IMR-90 (cell line): ENCODE measurements at regions not wholly inside any gene's neighbourhood (a gene's known extent, or its start where the extent isn't known, plus 50 kb on each side); places are given as distances from the start of the nearest gene placed in this dataset.

Source experiments
- ATAC-seq: fragments of 200-7000 bp; cut with Tn5 transposase; 2 replicates; pipeline ENCODE4 v1.9.1; 2020; ENCODE audit warnings: low read depth, mild to moderate bottlenecking, moderate library complexity
- BruUV-seq: library from RNA; stranded (reverse); fragments of 400-500 nt; replicated peaks from 2 replicates; lab custom pipeline; 2021; lab: Mats Ljungman, UMichigan
- CTCF ChIA-PET: fragments of 300-600 bp; formaldehyde crosslinking; extraction: SDS; loops from one replicate; lab custom pipeline; 2021; ENCODE audit warnings: antibody characterized with exemption; lab: Yijun Ruan, JAX
- POLR2A ChIA-PET: fragments of 300-600 bp; sonication (Branson Sonifier 250); formaldehyde crosslinking; loops from one replicate; lab custom pipeline; 2022; ENCODE audit warnings: antibody characterized with exemption; ENCODE audit not compliant: unreplicated experiment; lab: Charles Lee
- DNase-seq: peaks from one replicate; pipeline ENCODE4 v3.0.0; 2013
- H2AFZ ChIP-seq: replicated peaks from 2 replicates; pipeline ENCODE3; 2013; ENCODE audit warnings: low read length, mild to moderate bottlenecking; ENCODE audit not compliant: poor library complexity
- H2AK5ac ChIP-seq: 2 replicates; pipeline ENCODE4 v1.6.1; 2013; ENCODE audit warnings: low read depth, low read length, inconsistent platforms
- H2AK9ac ChIP-seq: replicated peaks from 2 replicates; pipeline ENCODE3; 2013; ENCODE audit warnings: mild to moderate bottlenecking, low read depth, low read length, moderate library complexity; ENCODE audit not compliant: poor library complexity
- H2BK120ac ChIP-seq: 2 replicates; pipeline ENCODE4 v1.6.1; 2013; ENCODE audit warnings: low read depth, low read length, inconsistent platforms
- H2BK15ac ChIP-seq: 3 replicates; pipeline ENCODE4 v1.6.1; 2013; ENCODE audit warnings: low read depth, low read length, inconsistent platforms
- H2BK20ac ChIP-seq: 2 replicates; pipeline ENCODE4 v1.6.1; 2013; ENCODE audit warnings: low read depth, mild to moderate bottlenecking, inconsistent platforms, low read length, moderate library complexity
- H2BK5ac ChIP-seq: 2 replicates; pipeline ENCODE4 v1.6.1; 2013; ENCODE audit warnings: mild to moderate bottlenecking, low read depth, low read length, inconsistent platforms; ENCODE audit not compliant: poor library complexity, severe bottlenecking
- H3K14ac ChIP-seq: replicated peaks from 2 replicates; pipeline ENCODE4 v1.6.1; 2013; ENCODE audit warnings: low read depth, low read length, inconsistent platforms
- H3K18ac ChIP-seq: 2 replicates; pipeline ENCODE4 v1.6.1; 2013; ENCODE audit warnings: low read depth, low read length, control low read depth
- H3K23ac ChIP-seq: 2 replicates; pipeline ENCODE4 v1.6.1; 2013; ENCODE audit warnings: low read depth, low read length, inconsistent platforms
- H3K27ac ChIP-seq: 2 replicates; pipeline ENCODE4 v1.5.1; 2013; ENCODE audit warnings: mild to moderate bottlenecking, control low read depth, low read length; ENCODE audit not compliant: insufficient read depth
- H3K27me3 ChIP-seq: 2 replicates; pipeline ENCODE4 v1.6.1; 2013; ENCODE audit warnings: low read length; ENCODE audit not compliant: control insufficient read depth, insufficient read depth
- H3K36me3 ChIP-seq: 2 replicates; pipeline ENCODE4 v1.6.1; 2013; ENCODE audit warnings: low read length, mixed read lengths; ENCODE audit not compliant: control insufficient read depth, insufficient read depth
- H3K4ac ChIP-seq: 2 replicates; pipeline ENCODE4 v1.6.1; 2013; ENCODE audit warnings: low read depth, low read length, inconsistent platforms
- H3K4me1 ChIP-seq: 2 replicates; pipeline ENCODE4 v1.6.1; 2013; ENCODE audit warnings: low read length, mixed read lengths; ENCODE audit not compliant: control insufficient read depth, insufficient read depth
- H3K4me2 ChIP-seq: 2 replicates; pipeline ENCODE4 v1.6.1; 2013; ENCODE audit warnings: low read depth, mild to moderate bottlenecking, control low read depth, low read length, moderate library complexity
- H3K4me3 ChIP-seq: 2 replicates; pipeline ENCODE4 v1.5.1; 2013; ENCODE audit warnings: low read depth, mild to moderate bottlenecking, control low read depth, low read length, moderate library complexity; ENCODE audit not compliant: insufficient read depth
- H3K56ac ChIP-seq: 2 replicates; pipeline ENCODE4 v1.6.1; 2013; ENCODE audit warnings: low read length, inconsistent platforms; ENCODE audit not compliant: insufficient read depth; ENCODE audit errors: extremely low read depth
- H3K79me1 ChIP-seq, 2 experiments: 2 replicates each; pipeline ENCODE4 v1.6.1; 2013; ENCODE audit warnings: low read length in 2 of 2, inconsistent platforms in 1 of 2, low read depth in 1 of 2
- H3K9ac ChIP-seq: 2 replicates; pipeline ENCODE4 v1.6.1; 2013; ENCODE audit warnings: low read depth, low read length, control low read depth
- H3K9me1 ChIP-seq: 2 replicates; pipeline ENCODE4 v1.6.1; 2013; ENCODE audit warnings: low read length, inconsistent platforms; ENCODE audit not compliant: insufficient read depth
- H3K9me3 ChIP-seq: 2 replicates; pipeline ENCODE4 v1.6.1; 2013; ENCODE audit warnings: low read length; ENCODE audit not compliant: control insufficient read depth, insufficient read depth
- H4K20me1 ChIP-seq: 2 replicates; pipeline ENCODE4 v1.6.1; 2013; ENCODE audit warnings: low read length, inconsistent platforms; ENCODE audit not compliant: insufficient read depth
- H4K5ac ChIP-seq: 2 replicates; pipeline ENCODE4 v1.6.1; 2013; ENCODE audit warnings: mild to moderate bottlenecking, low read depth, low read length, control low read depth
- H4K8ac ChIP-seq, 2 experiments: 2 replicates each; pipeline ENCODE4 v1.6.1; 2013; ENCODE audit warnings: low read depth in 2 of 2, low read length in 2 of 2, control low read depth in 1 of 2, inconsistent platforms in 1 of 2
- H4K91ac ChIP-seq: 2 replicates; pipeline ENCODE4 v1.6.1; 2013; ENCODE audit warnings: low read depth, low read length, inconsistent platforms; ENCODE audit not compliant: insufficient read depth
- BHLHE40 ChIP-seq: fragments of 150-350 bp; IDR thresholded peaks from 2 replicates; pipeline ENCODE4 v1.6.1; 2016; ENCODE audit warnings: mild to moderate bottlenecking, low read depth, low read length
- CEBPB ChIP-seq: IDR thresholded peaks from 2 replicates; pipeline ENCODE4 v1.6.1; 2012; ENCODE audit warnings: low read depth, low read length, improper control_type of control experiment
- CHD1 ChIP-seq: IDR thresholded peaks from 2 replicates; pipeline ENCODE4 v1.6.1; 2012; ENCODE audit warnings: low read depth, low read length, improper control_type of control experiment
- ELK1 ChIP-seq: fragments of 150-350 bp; IDR thresholded peaks from 2 replicates; pipeline ENCODE4 v1.6.1; 2016; ENCODE audit warnings: low read depth, mild to moderate bottlenecking, low read length, moderate library complexity, borderline replicate concordance
- FOS ChIP-seq: fragments of 150-350 bp; IDR thresholded peaks from 2 replicates; pipeline ENCODE4 v1.6.1; 2016; ENCODE audit warnings: low read depth, low read length
- MAFK ChIP-seq: IDR thresholded peaks from 2 replicates; pipeline ENCODE4 v1.6.1; 2012; ENCODE audit warnings: low read depth, low read length, improper control_type of control experiment
- MAZ ChIP-seq: IDR thresholded peaks from 2 replicates; pipeline ENCODE4 v1.6.1; 2012; ENCODE audit warnings: low read depth, mild to moderate bottlenecking, low read length, improper control_type of control experiment, moderate library complexity, borderline replicate concordance
- MXI1 ChIP-seq: IDR thresholded peaks from 2 replicates; pipeline ENCODE4 v1.6.1; 2012; ENCODE audit warnings: low read depth, mild to moderate bottlenecking, low read length, moderate library complexity, borderline replicate concordance
- NFE2L2 ChIP-seq: fragments of 150-350 bp; IDR thresholded peaks from 2 replicates; pipeline ENCODE4 v1.6.1; 2016; ENCODE audit warnings: low read depth, mild to moderate bottlenecking, low read length
- POLR2A ChIP-seq: IDR thresholded peaks from 2 replicates; pipeline ENCODE4 v1.6.1; 2012; ENCODE audit warnings: mild to moderate bottlenecking, low read depth, low read length
- RAD21 ChIP-seq: IDR thresholded peaks from 2 replicates; pipeline ENCODE4 v1.6.1; 2012; ENCODE audit warnings: low read length, improper control_type of control experiment
- RCOR1 ChIP-seq: IDR thresholded peaks from 2 replicates; pipeline ENCODE4 v1.6.1; 2012; ENCODE audit warnings: mild to moderate bottlenecking, low read length, improper control_type of control experiment; ENCODE audit not compliant: insufficient replicate concordance
- RFX5 ChIP-seq: IDR thresholded peaks from 2 replicates; pipeline ENCODE4 v1.8.0; 2012; ENCODE audit warnings: low read depth, mild to moderate bottlenecking, low read length, moderate library complexity
- SMC3 ChIP-seq: fragments of 150-350 bp; IDR thresholded peaks from 2 replicates; pipeline ENCODE4 v1.6.1; 2016; ENCODE audit warnings: low read depth, mild to moderate bottlenecking, antibody characterized with exemption, low read length, moderate library complexity
- USF2 ChIP-seq: fragments of 150-350 bp; IDR thresholded peaks from 2 replicates; pipeline ENCODE4 v1.6.1; 2017; ENCODE audit warnings: mild to moderate bottlenecking, antibody characterized with exemption, low read length, low read depth
- WGBS, 2 experiments: methylation state at CpG; one replicate each; pipeline versions ENCODE4 v1.1.5 to v1.1.7; 2013; ENCODE audit warnings: missing lambda C conversion rate in 2 of 2; ENCODE audit not compliant: insufficient read length in 1 of 2; ENCODE audit errors: extremely low coverage in 2 of 2; 5-methylcytosine and 5-hydroxymethylcytosine counted together
- dilution Hi-C: fragments of 300-500 bp; cut with HindIII; formaldehyde crosslinking; loops from one replicate; pipeline ENCODE4 v1.14.3; 2018; ENCODE audit warnings: low sequenced_read_pairs; ENCODE audit not compliant: unreplicated experiment
- in situ Hi-C: fragments of 300-500 bp; cut with MboI; formaldehyde crosslinking; loops from 3 replicates; pipeline ENCODE4 v1.14.3; 2019; ENCODE audit warnings: low sequenced_read_pairs, inconsistent platforms, mixed read lengths
- intact Hi-C: fragments of 100-400 bp; cut with micrococcal nuclease; formaldehyde crosslinking; loops from 2 replicates; pipeline ENCODE4 v1.10.0; 2022
- TF ChIP-seq, protein P1 (sequence below): conservative IDR thresholded peaks from 2 replicates; pipeline ENCODE4 v1.5.1; 2012; ENCODE audit warnings: mild to moderate bottlenecking, low read depth, low read length, improper control_type of control experiment

GRCh38 chr2:48089644-48090043 lies 183.3 kb upstream of the FBXO11 start:
- dilution Hi-C loops (no loop called here), in situ Hi-C loops (no loop called here), intact Hi-C loops (no loop called here)
- Histone ChIP-seq H3K9me3 (peaks cover 6% of the 10 kb centered on the region), H2AK5ac (no peak overlapping the region), H2AK9ac (no peak overlapping the region), H3K27me3 (no peaks in the 10 kb centered on the region), H3K4me1 (0 out of 2 replicates have a peak, but pooled peaks cover 3% of the 10 kb centered on the region), H3K18ac (no peak overlapping the region), H4K20me1 (no peaks in the 10 kb centered on the region), H3K4ac (no peak overlapping the region), H2AFZ (no peak overlapping the region), H4K8ac (no peak overlapping the region), H3K9ac (no peak overlapping the region), H2BK15ac (no peak overlapping the region), H3K36me3 (no peaks in the 10 kb centered on the region), H3K79me1 (no peaks in the 10 kb centered on the region), H2BK5ac (no peak overlapping the region), H3K4me2 (no peak overlapping the region), H3K27ac (no peak overlapping the region), H4K91ac (no peak overlapping the region), H3K9me1 (no peaks in the 10 kb centered on the region), H4K5ac (no peak overlapping the region), H2BK120ac (no peak overlapping the region), H3K23ac (no peak overlapping the region), H3K4me3 (no peak overlapping the region), H2BK20ac (no peak overlapping the region), H3K56ac (no peak overlapping the region), H3K14ac (no peak overlapping the region)
- DNase-seq (no peak), ATAC-seq (no peak)
- ChIA-PET POLR2A (no interaction called here), CTCF (interaction anchor here (0.5 to 0.9 kb wide), 3 partner anchors 17 to 313 kb away, joined by 4 read pairs; no protein-coding TSS in a partner anchor)
- TF ChIP-seq CEBPB (no peak), RCOR1 (no peak), CHD1 (no peak), USF2 (no peak), FOS (no peak), SMC3 (no peak), RAD21 (no peak), MAZ (no peak), MAFK (no peak), NFE2L2 (no peak), ELK1 (no peak), POLR2A (no peak), RFX5 (no peak), MXI1 (no peak), BHLHE40 (no peak)
- TF ChIP-seq, protein P1, sequence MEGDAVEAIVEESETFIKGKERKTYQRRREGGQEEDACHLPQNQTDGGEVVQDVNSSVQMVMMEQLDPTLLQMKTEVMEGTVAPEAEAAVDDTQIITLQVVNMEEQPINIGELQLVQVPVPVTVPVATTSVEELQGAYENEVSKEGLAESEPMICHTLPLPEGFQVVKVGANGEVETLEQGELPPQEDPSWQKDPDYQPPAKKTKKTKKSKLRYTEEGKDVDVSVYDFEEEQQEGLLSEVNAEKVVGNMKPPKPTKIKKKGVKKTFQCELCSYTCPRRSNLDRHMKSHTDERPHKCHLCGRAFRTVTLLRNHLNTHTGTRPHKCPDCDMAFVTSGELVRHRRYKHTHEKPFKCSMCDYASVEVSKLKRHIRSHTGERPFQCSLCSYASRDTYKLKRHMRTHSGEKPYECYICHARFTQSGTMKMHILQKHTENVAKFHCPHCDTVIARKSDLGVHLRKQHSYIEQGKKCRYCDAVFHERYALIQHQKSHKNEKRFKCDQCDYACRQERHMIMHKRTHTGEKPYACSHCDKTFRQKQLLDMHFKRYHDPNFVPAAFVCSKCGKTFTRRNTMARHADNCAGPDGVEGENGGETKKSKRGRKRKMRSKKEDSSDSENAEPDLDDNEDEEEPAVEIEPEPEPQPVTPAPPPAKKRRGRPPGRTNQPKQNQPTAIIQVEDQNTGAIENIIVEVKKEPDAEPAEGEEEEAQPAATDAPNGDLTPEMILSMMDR: no peak
- WGBS, 2 experiments: no CpG with 5 or more reads among the region's 1 CpG
- BruUV-seq: no TSS peak
